ENCODE measurements at regions not wholly inside any gene's neighbourhood (a gene's known extent, or its start where the extent isn't known, plus 50 kb on each side); places are given as distances from the start of the nearest gene placed in this dataset.
"Not testable (repeated sequence)": the region's sequence is repeated elsewhere in the genome, so short reads cannot be mapped to it uniquely, and the experiment has no call there.

DNA sequence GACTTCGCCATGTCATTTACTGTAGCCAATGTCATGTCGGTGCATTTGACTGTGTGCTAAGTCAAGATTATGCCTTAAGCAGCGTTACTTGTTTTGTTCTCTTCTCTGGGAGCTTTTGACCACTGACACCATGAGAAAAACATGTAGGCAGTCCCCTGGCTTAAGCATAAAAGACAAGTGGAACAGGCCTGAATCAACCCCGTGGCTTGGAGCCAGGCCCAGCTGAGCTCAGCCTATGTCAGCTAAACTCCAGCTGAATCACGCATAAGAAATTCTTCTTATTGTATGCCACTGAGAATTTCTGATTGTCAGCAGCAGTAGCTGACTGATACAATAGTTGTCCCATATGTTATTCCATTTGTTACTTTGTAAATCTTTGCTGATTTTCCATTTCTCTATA is 261.9 kb downstream of the CBLL2 start:
- no peak for DNase-seq (ENCODE audit: low read depth in 3 of 3)

DNA sequence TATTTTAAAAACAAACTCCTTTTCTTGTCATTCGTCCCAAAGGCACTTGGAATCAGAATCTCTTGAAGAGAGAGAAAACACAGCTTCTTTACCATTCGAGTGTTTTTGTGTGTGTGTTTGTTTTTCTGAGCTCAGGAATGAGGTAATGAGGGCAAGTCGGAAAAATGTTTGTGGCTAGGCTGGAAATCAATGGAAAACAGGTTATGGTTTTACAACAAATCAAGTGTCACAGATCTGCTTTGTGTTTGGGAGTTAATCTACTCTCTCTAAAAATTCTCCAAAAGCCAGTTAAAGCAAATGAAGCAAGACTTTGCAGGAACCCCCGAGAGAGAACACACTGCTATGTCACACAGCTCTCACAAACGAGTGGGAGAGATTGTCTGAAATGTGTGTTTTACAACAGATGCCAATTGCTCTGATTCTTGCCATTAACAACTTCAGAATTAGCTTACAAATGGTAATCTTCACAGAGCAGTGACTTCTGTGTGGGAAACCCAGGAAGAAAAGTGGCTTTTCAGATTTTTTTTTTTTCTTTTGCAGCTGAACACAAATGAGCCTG is 264.1 kb downstream of the CBLL2 start:
- DNase-seq (ENCODE audit: low read depth in 3 of 3), result no peak

DNA sequence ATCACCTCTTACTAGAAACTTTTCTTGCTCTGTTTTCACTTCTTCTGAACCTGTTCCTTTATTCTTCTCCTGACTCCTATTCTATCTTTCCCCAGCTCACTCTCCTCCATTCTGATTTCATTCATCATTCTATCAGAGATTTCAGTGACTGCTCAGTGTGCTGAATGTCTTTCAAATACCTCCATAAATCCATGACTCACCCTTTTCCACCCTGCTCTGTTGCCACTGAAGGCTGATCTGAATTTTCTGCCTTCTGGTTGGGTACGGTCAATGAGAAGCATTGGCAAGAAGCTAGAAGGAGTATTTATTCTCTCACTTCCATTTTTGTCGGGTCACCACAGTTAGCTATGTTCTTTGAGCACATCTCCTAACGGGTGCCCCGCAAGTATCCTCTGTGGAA is 265.9 kb downstream of the CBLL2 start:
- no peak for DNase-seq (ENCODE audit: low read depth in 3 of 3)

DNA sequence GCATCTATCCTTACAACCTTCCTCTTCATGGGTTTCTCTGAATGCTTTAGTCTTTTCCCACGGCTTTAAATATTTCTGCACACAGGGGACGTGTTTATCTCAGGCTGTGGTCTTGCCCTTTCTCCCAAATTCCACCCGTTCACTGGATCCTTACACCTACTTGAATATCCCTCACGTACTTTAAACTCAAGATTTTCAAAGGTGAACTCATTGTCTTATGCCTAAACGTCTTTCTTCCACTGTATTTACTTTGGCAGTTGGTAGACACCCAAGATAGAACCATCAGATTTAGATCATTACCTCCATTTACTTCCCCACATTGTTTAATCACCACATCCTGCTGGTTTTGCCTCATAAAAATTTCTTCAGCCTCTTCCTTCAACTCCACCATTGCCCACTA is 269.2 kb downstream of the CBLL2 start:
- DNase-seq (ENCODE audit: low read depth in 3 of 3), result no peak

DNA sequence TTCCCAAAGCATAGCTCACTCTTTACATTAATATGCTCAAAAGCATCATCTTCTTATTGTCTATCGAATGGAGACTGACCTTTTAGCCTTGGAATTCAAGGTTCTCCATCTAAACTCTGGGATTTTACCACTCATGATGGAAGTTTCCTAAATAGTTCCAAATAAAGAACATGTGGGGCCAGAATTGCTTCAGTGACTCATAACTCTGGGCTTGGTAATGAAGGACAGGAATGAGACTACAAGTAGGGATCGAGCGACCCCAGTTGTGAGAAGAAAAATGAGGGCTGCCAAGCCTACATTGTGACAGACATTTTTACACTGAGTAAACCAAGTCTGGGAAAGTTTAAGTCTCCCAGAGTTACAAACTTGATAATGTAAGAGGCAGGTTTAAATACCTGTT is 269.9 kb downstream of the CBLL2 start:
- no peak for DNase-seq (ENCODE audit: low read depth in 3 of 3)

DNA sequence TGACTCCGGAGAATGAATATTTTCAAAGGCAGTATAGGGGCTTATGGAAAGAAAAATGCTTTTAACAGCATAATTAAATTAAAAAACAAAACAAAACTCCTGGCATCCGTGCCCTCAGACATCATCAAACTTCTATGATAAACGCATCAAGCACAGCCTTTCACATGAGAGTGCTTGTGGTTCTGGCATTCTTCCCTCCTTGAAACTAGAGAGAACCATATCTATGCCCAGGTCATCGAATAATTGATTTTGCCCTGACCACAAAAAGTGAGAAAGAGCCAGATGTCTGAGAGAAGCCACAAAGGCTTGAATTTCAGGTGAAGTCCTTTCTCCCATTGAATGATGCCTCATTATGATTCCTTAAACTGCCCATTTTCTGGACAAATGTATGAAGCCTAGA is 286.8 kb downstream of the CBLL2 start:
- no peak for DNase-seq (ENCODE audit: low read depth in 3 of 3)

DNA sequence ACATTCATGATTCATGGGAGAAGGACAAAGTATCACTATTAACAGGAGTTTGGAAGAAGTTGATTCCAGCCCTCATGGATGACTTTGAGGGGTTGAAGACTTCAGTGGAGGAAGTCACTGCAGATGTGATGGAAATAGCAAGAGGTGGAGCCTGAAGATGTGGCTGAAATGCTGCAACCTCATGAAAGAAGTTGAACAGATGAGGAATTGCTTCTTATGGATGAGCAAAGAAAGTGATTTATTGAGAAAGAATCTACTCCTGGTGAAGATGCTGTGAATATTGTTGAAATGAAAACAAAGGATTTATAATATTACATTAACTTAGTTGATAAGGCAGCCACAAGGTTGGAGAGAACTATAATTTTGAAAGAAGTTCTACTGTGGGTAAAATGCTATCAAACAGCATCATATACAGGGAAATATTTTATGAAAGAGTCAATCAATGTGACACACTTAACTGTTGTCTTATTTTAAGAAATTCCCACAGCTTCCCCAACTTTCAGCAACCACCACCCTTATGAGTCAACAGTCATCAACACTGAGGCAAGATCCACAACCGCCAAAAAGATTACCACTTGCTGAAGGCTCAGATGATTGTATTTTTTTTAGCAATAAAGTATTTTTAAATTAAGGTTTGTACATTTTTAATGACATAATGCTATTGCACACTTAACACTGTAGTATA is 302.6 kb downstream of the CBLL2 start:
- no peak for DNase-seq (ENCODE audit: low read depth in 3 of 3)

DNA sequence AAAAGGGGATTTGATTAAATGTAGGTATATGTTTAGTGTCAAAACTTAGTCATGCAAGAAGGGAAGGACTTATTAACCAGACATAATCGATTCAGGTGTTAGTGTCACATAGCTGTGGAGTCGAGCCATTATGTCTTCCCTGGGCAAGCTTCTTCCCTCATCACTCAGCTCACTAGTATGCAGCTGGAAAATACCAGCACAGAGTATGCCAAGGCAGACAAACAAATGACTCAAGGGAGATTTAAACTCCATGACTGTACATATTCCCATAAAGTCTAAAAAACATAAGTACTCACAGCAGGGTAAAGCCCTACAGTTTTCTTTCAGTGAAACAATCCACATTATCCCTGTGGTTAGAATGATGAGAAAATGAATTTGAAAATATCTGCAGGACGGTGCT is 304.5 kb downstream of the CBLL2 start:
- DNase-seq (ENCODE audit: low read depth in 3 of 3), result no peak

DNA sequence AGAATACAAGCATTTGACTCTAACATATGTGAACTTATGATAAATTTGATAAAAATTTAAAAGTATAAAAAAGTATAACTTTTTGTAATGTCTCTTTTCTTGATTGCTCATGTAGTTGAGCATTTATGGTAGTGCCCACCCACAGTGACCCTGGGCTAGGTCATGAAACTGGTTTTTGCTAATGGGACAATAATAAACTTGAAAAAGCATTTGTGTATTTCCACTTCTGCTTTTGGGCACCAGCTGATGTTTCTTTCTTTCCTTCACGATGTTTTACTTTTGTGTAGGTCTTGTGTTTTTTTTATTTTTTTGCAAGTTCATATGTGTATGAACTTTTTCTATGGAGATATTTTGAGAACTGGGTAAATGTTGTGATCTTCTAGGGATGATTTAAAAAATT is 313.1 kb downstream of the CBLL2 start:
- DNase-seq (ENCODE audit: low read depth in 3 of 3), result no peak

DNA sequence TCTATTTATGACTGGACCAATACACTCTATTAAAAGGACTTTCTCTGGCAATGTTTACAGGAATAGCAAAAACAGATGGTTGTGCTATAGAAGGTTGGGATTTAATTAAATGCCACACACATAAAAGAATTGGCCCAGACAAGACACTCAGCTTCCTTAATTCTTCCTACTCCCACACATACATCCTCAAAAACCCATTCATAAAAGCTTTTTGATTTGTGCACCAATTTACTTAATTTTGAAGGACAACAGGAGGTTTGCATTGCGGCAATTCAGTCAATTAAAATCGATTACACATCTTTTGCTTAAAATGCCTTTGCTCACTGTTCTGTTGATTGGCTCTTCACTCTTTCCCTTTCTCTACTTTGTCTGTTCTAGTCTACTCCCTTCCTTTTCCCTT is 317.1 kb downstream of the CBLL2 start:
- no peak for DNase-seq (ENCODE audit: low read depth in 3 of 3)

DNA sequence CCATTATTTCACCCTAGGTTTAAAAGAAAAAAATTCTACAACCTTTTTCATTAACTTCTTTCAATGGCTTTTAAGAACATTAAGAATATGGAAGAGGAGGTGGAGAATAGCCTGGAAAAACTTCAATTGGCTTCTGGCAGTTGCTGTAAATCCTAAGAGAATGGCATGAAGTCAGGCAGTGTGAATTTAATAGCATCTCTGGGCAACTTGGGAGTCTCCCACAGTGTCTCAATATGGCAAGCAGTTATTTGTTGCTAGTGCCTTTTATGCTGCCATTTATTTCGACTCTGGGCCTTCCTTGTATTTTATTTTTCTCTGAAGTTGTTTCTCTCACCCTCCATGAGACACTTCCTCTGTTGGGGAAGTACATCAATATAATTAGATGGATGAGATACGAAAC is 322.1 kb downstream of the CBLL2 start:
- DNase-seq (ENCODE audit: low read depth in 3 of 3), result no peak

DNA sequence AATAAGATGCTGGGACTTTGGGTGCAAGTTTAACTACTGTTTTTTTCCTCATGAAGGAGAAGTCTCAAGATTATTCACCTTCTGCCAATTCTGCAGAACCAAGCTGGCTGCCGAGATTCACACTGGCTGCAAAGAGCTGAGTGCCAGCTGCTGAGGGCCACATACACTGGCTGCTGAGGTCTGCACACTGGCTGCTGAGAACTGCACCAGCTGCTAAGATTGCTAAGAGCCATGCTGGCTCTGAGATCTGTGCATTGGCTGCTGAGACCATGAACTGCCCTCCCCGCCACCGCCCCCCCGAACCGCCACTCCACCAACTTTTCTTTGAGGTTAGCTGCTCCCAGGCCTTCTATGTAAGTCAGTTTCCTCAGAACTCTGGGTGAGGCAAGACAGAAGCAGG is 330.3 kb downstream of the CBLL2 start:
- DNase-seq (ENCODE audit: low read depth in 3 of 3), result no peak

DNA sequence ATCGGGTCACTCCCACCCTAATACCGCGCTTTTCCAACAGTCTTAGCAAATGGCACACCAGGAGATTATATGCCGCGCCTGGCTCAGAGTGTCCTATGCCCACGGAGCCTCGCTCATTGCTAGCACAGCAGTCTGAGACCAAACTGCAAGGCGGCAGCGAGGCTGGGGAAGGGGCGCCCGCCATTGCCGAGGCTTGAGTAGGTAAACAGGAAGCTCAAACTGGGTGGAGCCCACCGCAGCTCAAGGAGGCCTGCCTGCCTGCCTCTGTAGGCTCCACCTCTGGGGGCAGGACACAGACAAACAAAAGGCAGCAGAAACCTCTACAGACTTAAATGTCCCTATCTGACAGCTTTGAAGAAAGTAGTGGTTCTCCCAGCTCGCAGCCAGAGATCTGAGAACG is 336.7 kb downstream of the CBLL2 start:
- not testable (repeated sequence) for DNase-seq (ENCODE audit: low read depth in 3 of 3)

DNA sequence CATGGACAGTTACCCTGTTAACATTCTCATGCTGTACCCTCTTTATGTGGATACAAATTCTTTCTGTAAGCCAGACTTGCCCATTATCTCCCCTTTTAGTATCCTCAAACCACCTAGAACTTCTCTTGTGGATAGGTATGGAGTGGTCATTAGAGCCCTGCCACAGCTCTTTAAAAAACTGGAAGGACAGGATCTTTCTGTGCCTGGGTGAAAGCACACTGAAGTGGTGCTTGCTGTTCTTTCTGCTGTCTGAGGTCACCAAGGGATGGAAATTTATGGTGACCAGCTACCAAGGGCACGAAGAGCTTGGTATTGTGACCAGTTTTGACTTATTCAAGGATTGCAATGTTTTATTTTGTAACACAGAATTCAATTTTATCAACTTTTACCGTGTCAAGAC is 344.2 kb downstream of the CBLL2 start:
- DNase-seq (ENCODE audit: low read depth in 3 of 3), result no peak

DNA sequence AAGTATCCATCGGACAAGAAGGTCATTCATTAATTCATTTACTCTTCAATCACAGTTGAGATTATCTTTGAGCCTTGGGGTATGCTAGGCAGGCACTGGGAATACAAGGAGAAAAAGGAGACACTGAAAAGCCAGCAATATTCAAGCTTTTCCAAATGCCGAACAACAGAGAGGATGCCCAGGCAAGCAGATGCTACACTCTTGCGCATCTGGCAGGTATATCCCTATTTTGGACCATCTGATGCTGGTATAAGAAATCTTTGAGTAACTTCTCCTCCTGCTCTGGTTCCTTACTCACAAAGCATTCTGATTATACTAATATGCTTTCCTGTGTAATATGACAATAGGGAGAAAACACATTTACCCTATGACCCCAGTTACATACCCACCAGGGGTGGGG is 354.9 kb downstream of the CBLL2 start:
- no peak for DNase-seq (ENCODE audit: low read depth in 3 of 3)

DNA sequence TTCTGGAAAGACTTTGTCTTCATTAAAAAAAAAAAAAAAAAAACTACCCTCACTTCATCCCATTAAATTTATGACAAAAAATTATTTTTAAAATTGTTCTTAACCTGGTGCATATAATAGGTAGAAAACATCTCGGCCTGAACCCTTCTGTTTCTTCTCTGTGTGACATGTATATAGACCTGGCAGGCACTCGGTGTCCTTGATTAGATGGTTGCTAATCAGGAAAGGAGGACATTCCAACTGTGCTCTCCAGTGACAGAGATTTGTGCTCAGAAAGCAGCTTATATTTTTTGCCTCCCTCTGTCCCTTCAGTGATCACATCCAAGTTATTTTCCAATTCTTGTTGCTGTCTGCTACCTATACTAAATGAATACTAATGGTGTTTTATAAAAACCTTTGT is 355.6 kb downstream of the CBLL2 start:
- DNase-seq (ENCODE audit: low read depth in 3 of 3), result no peak

DNA sequence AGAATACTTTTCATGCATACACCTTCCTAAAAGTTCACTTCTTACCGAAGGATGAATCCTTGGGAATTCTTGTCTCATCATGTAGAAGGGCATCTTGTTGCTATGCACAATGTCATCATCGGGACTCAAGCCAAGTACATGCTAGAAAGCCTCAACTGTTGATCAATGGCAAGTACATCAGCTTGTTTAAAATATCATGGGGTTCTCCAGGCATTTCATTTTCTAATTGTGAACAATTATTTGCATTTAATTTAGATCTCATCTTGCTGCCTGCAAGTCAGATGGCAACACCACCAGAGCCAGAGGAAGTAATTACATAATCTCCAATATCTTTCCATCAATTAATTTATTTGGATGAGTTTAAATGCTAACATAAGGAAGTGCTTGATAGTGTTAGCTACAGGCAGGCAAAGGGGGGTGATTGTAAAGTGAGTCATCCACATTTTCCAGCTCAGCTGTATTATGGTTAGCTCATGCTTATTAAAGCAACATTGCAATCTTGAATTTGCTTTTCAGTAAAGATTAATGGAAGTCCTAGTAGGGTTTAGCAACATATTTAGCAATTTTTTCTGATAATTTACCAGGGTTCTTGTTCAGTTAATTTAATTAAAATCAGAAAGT is 356.5 kb downstream of the CBLL2 start:
- DNase-seq (ENCODE audit: low read depth in 3 of 3), result no peak

DNA sequence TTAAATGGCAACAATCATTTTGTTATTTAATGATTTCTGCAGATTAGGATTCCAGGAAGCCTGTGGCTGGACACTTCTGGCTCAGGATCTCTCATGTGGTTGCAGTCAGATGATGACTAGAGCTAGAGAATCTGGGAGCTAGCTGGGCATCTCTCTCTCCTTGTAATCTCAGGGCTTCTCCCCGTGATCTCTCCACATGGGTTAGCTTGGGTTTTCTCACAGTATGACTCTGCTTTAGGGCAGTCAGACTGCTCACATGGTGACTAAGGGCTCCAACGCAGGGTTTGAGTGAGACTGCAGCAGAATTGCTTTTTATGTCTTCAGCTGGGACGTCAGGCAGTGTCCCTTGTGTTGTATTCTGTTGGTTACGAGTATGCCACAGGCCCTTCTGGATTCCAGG is 361.4 kb downstream of the CBLL2 start:
- DNase-seq (ENCODE audit: low read depth in 3 of 3), result no peak

DNA sequence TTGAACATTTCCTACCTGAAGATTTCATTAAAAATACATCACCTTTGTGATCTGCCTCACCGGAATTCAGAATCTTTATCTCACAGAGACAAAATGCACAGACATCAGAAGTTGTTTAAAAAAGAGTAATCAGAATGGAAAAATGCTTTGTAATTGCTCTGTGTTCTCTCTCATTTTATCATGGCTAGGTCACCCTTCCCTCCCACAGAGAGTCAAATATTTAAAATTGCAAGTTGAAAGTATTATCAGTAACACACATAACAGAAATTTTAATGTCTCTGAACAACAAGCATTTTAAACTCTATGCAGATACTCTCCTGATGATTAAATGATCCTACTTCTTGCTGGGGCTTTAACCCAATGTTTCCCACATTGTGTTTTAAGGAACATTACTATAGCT is 362.0 kb downstream of the CBLL2 start:
- DNase-seq (ENCODE audit: low read depth in 3 of 3), result no peak

DNA sequence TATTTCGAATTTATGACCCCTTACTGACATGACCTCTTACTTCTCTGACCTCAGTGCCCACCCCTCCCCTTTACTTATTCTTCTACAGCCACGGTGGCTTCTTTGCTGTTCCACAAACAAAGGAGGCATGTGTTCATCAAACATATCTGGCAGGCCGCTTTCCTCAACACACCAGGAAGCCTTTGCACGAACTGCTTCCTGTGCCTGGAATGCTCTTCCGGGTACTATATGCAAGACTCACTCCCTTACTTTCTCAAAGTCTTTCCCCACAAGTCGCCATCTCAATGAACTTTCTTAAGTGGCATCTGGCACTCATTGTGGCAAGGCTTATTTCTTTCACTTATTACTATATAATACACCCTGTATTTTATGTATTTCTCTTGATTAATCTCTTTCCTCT is 351.5 kb upstream of the DDX53 start:
- no peak for DNase-seq (ENCODE audit: low read depth in 3 of 3)

DNA sequence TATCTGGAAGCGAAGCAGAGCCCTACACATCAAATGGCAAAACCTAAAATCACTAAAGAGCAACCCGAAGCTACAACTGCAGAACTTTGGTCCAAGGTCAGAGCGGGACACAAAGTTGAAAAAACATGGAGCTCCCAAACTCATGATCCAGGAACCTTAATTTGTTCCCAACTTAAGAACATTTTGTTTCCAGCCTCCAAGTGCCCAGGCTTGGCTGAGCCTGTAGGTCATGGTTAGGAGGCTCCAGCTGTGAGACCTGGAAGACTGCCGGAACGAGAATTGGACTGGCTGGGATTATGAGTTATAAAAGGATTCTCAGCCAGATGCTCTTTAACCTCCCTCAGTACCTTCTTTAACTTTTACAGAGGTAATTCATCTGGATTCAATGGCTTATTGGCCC is 349.1 kb upstream of the DDX53 start:
- DNase-seq (ENCODE audit: low read depth in 3 of 3), result no peak

DNA sequence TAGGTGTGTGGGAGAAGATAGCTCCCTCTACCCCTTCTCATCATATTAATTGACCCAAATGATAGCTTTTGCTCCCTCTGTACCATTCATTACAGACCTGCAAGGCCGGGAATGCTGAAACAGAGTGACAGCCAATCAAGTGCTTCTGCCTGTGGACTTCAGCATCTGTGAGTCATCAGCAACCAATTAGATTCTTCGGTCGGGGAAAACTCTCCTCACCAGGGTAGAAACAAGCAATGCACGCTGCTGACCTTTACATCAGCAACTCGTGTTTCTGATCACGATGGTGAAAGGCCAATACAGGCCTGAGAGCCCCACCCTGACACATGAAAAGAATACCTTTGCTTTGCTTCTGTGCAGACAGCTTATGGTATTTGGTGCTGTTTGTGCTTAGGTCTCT is 347.2 kb upstream of the DDX53 start:
- DNase-seq (ENCODE audit: low read depth in 3 of 3), result no peak

DNA sequence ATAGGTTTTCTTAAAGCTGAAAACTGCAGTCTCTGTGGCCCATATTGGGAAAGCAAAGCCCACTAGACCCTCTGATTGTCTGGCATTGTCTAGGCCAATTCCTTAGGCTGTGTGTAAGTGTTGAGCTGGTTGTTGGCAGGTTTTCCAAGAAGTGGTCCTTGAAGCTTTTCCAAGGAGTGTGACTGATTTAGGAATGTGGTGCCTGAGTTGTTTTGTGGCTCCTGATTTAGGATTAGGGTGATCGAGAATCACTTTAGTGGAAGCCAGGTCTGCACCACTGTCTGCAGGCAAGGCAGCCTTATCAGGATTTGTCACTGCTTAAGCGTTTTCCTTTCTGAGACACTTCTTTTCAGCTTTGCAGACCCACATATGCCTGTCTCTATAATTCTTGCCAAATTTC is 339.0 kb upstream of the DDX53 start:
- no peak for DNase-seq (ENCODE audit: low read depth in 3 of 3)

DNA sequence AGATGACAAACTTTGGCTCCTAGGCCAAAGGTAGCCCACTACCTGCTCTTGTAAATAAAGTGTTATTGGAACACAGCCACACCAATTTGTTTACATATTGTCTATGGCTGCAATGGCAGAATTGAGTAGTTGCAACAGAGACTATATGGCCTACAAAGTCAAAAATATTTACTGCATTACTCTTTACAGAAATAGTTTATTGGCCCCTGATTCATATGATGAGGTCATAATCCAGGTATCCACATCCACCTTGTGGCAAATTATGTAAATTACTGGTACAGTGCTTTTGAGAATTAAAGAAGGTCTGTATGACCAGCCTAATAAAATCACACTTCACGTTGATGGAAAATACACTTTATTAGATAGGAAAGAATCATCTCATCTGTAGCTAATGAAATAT is 337.0 kb upstream of the DDX53 start:
- no peak for DNase-seq (ENCODE audit: low read depth in 3 of 3)

All from stimulated activated CD4-positive, alpha-beta T cell treated with anti-CD3 and anti-CD28 coated beads, TNF-alpha, amount 100 ng/mL, for 48 hours (primary cell).